Urothelium cell line (cell line): ENCODE measurements at regions not wholly inside any gene's neighbourhood (a gene's known extent, or its start where the extent isn't known, plus 50 kb on each side); places are given as distances from the start of the nearest gene placed in this dataset.
"Not testable (repeated sequence)": the region's sequence is repeated elsewhere in the genome, so short reads cannot be mapped to it uniquely, and the experiment has no call there.

Experiments used
- DNase-seq: peaks from one replicate; pipeline ENCODE4 v3.0.0; 2011; ENCODE audit warnings: low spot score, mixed read lengths
- FAIRE-seq: peaks from 2 replicates; lab custom pipeline; 2011; peaks lifted over from hg19 to GRCh38; lab: Jason Lieb, UNC

GRCh38 chr12:127480775-127481314 lies 786.1 kb upstream of the TMEM132C start:
- FAIRE-seq, result no peak
- DNase-seq, result no peak

DNA sequence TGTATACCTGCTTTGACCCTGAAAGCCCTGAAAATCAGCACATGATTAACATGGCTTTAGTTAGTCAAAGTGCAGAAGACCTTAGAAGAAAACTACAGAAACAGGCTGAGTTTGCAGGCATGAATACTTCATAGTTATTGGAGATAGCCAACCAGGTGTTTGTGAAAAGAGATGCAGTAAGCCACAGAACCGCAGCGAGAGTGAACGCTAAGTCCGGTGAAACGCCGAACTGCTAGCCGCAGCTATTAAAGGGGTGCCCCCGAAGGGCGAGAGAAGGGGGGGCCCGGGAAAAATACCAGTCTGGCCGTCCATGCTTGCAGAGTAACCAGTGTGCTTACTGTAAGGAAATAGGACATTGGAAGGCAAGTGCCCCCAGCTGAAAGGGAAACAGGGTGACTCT lies 784.0 kb upstream of the TMEM132C start:
- no peak for FAIRE-seq
- DNase-seq, result no peak

DNA sequence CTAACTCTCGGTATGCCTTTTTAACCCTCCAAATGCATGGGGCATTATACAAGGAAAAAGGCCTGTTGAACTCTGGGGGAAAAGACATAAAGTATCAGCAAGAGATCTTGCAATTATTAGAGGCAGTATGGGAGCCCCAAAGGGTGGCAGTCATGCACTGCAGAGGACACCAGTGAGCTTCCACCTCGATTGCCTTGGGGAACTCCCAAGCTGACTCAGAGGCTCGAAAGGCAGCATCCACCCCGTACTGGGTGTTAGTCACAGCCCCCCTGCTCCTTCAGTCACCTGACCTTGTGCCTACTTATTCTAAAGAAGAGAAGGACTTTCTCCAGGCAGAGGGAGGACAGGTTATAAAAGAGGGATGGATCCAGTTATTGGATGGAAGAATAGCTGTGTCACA lies 781.4 kb upstream of the TMEM132C start:
- DNase-seq, result peak; percentile 33
- no peak for FAIRE-seq

- DNase-seq, result no peak
- FAIRE-seq, result no peak
Measured at GRCh38 chr12:127487031-127487430, 779.9 kb upstream of the TMEM132C start.

DNA sequence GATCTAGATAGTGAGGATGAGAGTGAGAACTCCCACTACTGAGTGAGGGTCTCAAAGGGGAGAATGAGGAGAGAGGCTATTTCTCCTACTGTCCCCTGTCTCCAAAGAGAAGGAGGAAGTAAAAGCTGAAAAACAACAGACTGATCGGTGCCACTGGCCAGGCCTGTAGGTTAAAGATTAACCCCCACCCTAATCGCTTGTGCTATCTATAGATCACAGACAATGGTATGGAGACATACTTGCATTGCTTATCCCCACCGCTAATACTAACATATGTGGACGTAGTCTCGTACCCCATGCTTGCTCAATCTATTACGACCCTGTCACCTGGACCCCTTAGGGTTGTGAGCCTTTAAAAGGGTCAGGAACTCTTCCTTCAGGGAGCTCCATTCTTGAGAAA lies 777.9 kb upstream of the TMEM132C start:
- FAIRE-seq (no peak), DNase-seq (no peak)

DNA sequence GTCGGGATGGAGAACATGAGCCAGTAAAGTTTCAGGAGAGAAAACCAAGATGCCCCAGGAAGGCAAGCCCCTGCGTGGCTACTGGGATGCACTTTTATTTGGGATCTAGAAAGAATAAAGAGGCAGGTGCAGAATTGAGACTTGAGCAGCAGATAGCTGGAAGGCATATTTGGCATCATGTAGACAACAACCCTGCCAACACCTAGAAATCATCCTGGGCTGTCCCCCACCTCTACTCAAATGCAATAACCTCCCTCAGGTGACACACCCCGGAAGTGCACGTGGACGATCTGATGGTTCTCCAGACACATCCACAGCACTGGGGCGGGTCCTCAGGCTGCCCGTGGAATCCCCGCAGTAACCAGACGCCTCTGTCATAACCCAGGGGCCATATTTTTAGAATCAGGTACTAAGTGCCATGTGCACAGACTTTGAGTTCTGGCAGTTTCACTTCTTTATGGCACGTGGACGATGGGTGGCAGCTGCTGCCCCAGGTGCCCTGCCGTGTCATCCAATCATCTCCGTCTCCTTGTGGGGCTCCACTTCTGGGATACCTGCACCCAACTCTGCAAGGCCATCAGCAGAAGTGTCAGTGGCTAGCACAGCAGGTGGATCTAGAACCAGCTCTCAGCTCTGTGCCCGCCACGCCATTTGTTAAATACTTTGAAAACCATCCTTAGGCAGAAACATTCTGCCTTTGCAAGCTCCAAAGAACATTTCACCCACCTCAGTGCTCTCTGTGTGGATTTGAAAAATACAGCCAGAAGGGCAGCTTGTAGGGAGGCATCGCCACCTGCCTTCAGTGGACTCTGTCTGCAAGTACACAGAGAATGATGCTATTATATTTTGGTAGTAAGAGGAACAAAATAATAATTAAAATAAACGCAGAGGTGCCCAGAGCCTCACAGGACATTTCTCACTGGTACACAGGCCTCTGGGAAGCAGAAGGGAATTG lies 771.7 kb upstream of the TMEM132C start:
- FAIRE-seq, result no peak
- DNase-seq, result no peak

- no peak for DNase-seq
- no peak for FAIRE-seq
Measured at GRCh38 chr12:127496255-127496654, 770.7 kb upstream of the TMEM132C start.

DNA sequence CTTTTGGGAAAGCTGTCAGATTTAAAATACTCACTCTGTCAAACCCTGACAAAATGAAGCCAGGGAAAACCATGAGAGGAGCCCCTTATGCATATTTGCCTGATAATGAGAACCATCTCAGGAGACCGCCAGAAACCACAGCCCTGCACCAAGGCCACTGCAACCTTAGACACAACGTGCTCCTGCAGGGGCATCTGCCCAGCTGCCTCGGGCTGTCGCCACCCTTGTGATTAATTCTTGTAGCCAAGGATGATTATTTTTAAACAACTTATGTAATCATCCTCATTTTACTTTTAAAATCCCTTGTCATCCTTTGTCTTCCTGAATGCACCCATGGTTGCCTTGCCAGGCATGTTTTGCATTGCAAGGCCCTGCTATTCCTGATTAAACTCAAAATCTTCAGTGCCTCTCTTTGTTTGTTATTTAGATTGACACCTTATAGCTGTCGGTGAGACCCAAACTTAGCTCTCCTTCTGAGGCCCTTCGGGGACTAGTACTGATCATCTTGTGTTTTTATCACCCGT lies 766.4 kb upstream of the TMEM132C start:
- no peak for FAIRE-seq
- no peak for DNase-seq

GRCh38 chr12:127501916-127502315 lies 765.1 kb upstream of the TMEM132C start:
- FAIRE-seq, result no peak

GRCh38 chr12:127503246-127503645 lies 763.7 kb upstream of the TMEM132C start:
- DNase-seq (no peak), FAIRE-seq (no peak)

More at GRCh38 chr12:127501916-127502315, 765.1 kb upstream of the TMEM132C start:
- DNase-seq, result no peak

DNA sequence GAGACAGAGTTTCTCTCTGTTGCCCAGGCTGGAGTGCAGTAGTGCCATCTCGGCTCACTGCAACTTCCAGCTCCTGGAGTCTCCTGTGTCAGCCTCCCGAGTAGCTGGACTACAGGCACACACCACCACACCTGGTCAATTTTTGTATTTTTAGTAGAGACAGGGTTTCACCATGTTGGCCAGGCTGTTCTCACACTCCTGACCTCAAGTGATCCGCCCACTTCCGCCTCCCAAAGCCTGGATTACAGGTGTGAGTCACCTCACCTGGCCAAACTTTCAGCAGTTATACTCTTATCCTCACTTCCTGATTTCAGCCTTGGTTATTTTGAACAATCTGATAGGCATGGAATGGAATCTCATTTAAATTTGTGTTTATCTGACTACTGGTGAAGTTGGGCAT lies 763.0 kb upstream of the TMEM132C start:
- not testable (repeated sequence) for DNase-seq, FAIRE-seq

- FAIRE-seq, result no peak
- DNase-seq, result no peak
Measured at GRCh38 chr12:127504874-127505273, 762.1 kb upstream of the TMEM132C start.

GRCh38 chr12:127507341-127507740 lies 759.6 kb upstream of the TMEM132C start:
- FAIRE-seq (no peak), DNase-seq (no peak)

DNA sequence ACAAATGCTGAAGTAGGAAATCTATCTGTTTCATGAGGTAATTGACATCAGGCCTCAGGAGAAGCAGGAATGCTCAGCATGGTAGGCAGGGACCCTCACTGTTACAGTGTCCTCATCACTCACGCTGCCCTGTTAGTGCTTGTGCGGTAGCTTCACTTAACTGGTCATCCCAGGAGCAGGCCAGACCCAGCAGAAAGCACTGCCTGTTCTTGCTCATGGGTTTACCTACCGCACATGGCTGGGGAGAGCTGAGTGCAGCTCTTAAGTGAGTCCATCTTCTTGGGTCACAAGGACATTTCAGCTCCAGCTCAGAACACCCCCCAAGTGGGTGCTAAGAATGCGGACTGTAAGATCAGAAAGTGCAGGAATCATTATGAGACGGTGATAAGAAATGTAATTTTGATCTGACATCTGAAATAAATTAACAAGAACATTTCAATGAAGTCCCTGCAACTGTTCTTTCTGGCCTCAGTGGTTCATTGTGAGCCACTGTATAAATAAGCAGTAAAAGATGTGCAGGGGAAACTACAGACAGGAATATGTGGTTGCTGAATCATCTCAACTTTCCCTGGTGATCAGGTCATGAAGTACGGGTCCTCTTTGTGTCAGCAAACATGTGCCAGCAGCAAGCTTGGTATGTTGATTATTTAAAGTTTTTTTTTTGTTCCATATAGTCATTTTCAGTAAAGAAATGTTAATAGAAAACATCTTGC lies 757.7 kb upstream of the TMEM132C start:
- no peak for DNase-seq
- FAIRE-seq, result no peak

GRCh38 chr12:127515941-127516340 lies 751.0 kb upstream of the TMEM132C start:
- DNase-seq (no peak), FAIRE-seq (no peak)

- no peak for DNase-seq
- FAIRE-seq, result no peak
Measured at GRCh38 chr12:127516467-127516866, 750.5 kb upstream of the TMEM132C start.

DNA sequence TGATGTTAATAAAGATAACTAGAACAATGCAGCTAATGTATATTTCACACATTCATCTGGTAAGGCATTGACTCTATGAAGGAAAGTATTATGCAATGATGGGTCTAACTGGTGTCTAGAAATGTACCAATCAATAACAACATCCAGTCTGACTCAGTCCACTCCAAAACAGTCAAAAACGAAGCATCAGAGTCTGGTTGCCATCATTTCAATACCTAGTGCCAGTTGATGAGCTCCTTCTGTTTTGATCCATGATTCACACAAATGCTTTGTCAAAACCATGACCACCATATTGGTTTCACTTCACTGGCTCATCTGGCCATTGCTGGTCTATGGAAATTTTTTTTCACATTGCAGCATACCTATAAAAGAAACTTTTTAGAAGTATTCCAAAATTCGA lies 747.2 kb upstream of the TMEM132C start:
- FAIRE-seq (no peak), DNase-seq (no peak)

GRCh38 chr12:127526925-127527324 lies 740.0 kb upstream of the TMEM132C start:
- DNase-seq, result no peak
- no peak for FAIRE-seq

DNA sequence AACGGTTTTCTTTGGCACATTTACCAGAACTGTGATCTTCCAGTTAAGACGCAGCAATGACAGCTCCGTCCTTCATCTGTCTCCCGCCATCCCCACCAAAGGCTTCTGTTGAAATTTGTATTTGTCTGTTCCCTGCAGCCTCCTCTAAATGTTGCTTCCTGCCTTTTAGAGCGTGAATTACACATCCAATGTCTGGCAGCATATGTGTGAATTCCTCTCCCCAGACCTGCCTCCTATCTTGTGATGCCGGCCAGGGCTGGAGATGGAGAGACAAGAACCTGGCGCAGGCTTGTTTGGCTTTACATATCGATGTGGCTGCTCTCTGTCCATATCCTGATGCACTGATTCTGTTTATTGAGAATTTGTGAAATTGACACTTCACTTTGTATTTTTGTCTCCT lies 738.4 kb upstream of the TMEM132C start:
- no peak for DNase-seq
- no peak for FAIRE-seq

DNA sequence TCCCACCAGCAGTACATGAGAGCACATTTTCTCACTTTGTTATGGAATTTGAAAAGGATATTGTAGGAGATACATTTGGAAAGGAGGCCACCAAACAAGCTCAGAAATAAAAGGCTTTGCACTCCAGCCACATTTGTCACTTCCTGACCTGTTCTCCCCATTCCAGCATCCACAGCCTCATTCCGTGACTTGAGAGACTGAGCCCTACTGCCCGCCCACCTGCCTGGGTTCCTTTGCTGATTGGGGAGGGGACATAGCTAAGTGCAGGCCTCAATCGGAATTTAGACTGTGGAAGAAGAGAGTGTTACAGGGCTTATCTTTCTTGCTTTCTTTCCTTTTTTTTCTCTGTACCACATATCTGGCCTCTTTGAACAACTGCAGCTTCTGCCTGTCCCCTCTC lies 735.4 kb upstream of the TMEM132C start:
- FAIRE-seq, result no peak

DNA sequence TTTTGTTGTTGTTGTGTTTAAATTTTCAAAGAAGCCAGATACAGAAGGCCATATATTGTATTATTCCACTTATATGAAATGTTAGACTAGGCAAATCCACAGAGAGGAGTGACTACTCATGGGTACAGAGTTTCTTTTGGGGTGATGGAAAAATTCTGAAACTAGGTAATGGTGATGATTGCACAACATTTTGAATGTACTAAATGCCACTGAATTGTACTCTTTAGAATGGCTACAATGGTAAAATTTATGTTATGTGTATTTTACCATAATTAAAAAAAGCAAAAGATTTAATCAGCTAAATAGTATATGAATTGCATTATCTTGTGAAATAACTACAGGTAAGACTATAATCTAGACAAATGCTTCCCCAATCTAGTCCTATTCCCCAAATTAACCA lies 733.6 kb upstream of the TMEM132C start:
- no peak for DNase-seq
- no peak for FAIRE-seq

More for the DNA sequence above, 735.4 kb upstream of the TMEM132C start:
- no peak for DNase-seq
